ENCODE measurements at regions not wholly inside any gene's neighbourhood (a gene's known extent, or its start where the extent isn't known, plus 50 kb on each side); places are given as distances from the start of the nearest gene placed in this dataset.

DNA sequence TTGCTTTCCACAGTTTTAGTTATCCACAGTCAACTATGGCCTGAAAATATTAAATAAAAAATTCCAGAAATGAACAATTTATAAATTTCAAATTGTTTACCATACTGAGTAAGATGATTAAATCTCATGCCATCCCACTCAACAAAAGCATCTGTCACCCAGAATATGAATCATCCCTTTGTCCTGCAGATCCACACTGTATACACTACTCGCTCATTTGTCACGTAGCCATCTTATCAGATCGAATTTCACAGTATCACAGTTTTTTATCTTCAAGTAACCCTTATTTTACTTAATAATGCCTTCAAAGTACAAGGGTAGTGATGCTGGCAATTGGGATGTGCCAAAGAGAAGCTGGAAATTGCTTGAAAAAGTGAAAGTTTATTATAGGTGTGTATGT is 291.8 kb upstream of the LRATD1 start:
- no peaks in the 10 kb centered on the region for H3K4me1 ChIP-seq (ENCODE audit: control insufficient read depth in 2 of 2, insufficient read depth in 2 of 2, low read length in 2 of 2)
- H3K27ac Mint-ChIP-seq = no peak overlapping the region
- H4K20me1 ChIP-seq (ENCODE audit: control insufficient read depth, insufficient read depth, low read length, poor library complexity, severe bottlenecking) = no peaks in the 10 kb centered on the region
- no peak for ATAC-seq (ENCODE audit: low read depth)
- no peak overlapping the region for H3K4me2 ChIP-seq (replicated peaks; ENCODE audit: low read depth, low read length, poor library complexity, severe bottlenecking)
- no peak overlapping the region for H3K4me3 Mint-ChIP-seq
- no peak overlapping the region for H2AFZ ChIP-seq (ENCODE audit: insufficient read depth, low read depth, low read length, poor library complexity, severe bottlenecking)
- POLR2A ChIA-PET = no interaction called here
- no peak overlapping the region for H3K4me3 ChIP-seq (ENCODE audit: control extremely low read depth in 1 of 5, extremely low read depth in 1 of 5, insufficient read depth in 1 of 5, low read depth in 2 of 5, low read length in 4 of 5)
- no peaks in the 10 kb centered on the region for H3K36me3 ChIP-seq (replicated peaks in 1 of 2; ENCODE audit: control extremely low read depth in 1 of 2, control insufficient read depth in 1 of 2, extremely low read depth in 1 of 2, insufficient read depth in 2 of 2, low read length in 1 of 2)
- CTCF ChIA-PET = no interaction called here
- H3K9me3 ChIP-seq (ENCODE audit: control extremely low read depth in 1 of 3, control insufficient read depth in 2 of 3, insufficient read depth in 1 of 3, low read length in 2 of 3) = peaks cover 0 to 15% (median 0%) of the 10 kb centered on the region in 3 donors
- no peak for DNase-seq
- H3K4me1 Mint-ChIP-seq = no peaks in the 10 kb centered on the region
- H3K9ac ChIP-seq (ENCODE audit: low read length) = no peak overlapping the region
- H3K79me2 ChIP-seq (ENCODE audit: control insufficient read depth, insufficient read depth, low read length) = no peaks in the 10 kb centered on the region
- intact Hi-C loops (cut with micrococcal nuclease) = no loop called here
- no peaks in the 10 kb centered on the region for H3K27me3 Mint-ChIP-seq
- TF ChIP-seq EZH2 (IDR thresholded peaks at IDR 0.05; ENCODE audit: borderline replicate concordance, insufficient read depth, low read depth, low read length, poor library complexity, severe bottlenecking) = no peak
- TF ChIP-seq, protein P1, sequence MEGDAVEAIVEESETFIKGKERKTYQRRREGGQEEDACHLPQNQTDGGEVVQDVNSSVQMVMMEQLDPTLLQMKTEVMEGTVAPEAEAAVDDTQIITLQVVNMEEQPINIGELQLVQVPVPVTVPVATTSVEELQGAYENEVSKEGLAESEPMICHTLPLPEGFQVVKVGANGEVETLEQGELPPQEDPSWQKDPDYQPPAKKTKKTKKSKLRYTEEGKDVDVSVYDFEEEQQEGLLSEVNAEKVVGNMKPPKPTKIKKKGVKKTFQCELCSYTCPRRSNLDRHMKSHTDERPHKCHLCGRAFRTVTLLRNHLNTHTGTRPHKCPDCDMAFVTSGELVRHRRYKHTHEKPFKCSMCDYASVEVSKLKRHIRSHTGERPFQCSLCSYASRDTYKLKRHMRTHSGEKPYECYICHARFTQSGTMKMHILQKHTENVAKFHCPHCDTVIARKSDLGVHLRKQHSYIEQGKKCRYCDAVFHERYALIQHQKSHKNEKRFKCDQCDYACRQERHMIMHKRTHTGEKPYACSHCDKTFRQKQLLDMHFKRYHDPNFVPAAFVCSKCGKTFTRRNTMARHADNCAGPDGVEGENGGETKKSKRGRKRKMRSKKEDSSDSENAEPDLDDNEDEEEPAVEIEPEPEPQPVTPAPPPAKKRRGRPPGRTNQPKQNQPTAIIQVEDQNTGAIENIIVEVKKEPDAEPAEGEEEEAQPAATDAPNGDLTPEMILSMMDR (IDR thresholded peaks at IDR 0.05) = no peak
- 100% methylated on average over 2 of the region's 3 CpGs for WGBS (ENCODE audit: insufficient coverage)
- H3K27me3 ChIP-seq (replicated peaks in 1 of 4; ENCODE audit: control extremely low read depth in 1 of 4, control insufficient read depth in 3 of 4, insufficient read depth in 4 of 4, low read length in 3 of 4) = no peaks in the 10 kb centered on the region
- H3K9me3 Mint-ChIP-seq (ENCODE audit: insufficient read depth) = no peaks in the 10 kb centered on the region
- no peak overlapping the region for H3K27ac ChIP-seq (ENCODE audit: low read length in 2 of 2)

DNA sequence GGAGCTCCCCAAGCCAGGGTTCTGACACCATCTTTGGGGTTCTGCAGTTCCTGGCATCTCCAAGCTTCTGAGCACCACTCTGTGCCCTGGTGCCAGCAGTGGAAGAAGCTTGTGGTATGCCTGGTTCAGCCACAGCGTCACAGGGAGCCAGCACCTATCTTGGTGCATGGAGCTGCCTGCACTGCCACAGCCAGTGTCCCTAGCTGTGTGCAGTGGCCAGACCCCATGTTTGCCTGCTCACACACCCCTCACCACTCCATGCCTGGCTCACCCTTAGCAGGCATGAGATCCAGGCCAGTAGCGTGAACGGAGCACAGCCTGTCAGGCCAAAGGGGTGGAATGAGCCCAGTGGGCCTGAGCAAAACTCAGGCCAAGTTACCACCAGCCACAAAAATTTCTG is 290.2 kb upstream of the LRATD1 start:
- TF ChIP-seq EZH2 (IDR thresholded peaks at IDR 0.05; ENCODE audit: borderline replicate concordance, insufficient read depth, low read depth, low read length, poor library complexity, severe bottlenecking) = no peak
- TF ChIP-seq, protein P1 (IDR thresholded peaks at IDR 0.05) = no peak
- no peaks in the 10 kb centered on the region for H3K79me2 ChIP-seq (ENCODE audit: control insufficient read depth, insufficient read depth, low read length)
- ChIA-PET CTCF (no interaction called here), POLR2A (no interaction called here)
- ATAC-seq (ENCODE audit: low read depth) (no peak), DNase-seq (no peak)
- H3K9ac ChIP-seq (ENCODE audit: low read length) = no peak overlapping the region
- H3K4me2 ChIP-seq (replicated peaks; ENCODE audit: low read depth, low read length, poor library complexity, severe bottlenecking) = no peak overlapping the region
- intact Hi-C loops (cut with micrococcal nuclease) = no loop called here
- H3K27ac ChIP-seq (ENCODE audit: low read length in 2 of 2) = no peak overlapping the region
- H3K36me3 ChIP-seq (replicated peaks in 1 of 2; ENCODE audit: control extremely low read depth in 1 of 2, control insufficient read depth in 1 of 2, extremely low read depth in 1 of 2, insufficient read depth in 2 of 2, low read length in 1 of 2) = no peaks in the 10 kb centered on the region
- Mint-ChIP-seq H3K9me3 (ENCODE audit: insufficient read depth) (no peaks in the 10 kb centered on the region), H3K4me3 (no peak overlapping the region), H3K27me3 (no peaks in the 10 kb centered on the region), H3K27ac (no peak overlapping the region), H3K4me1 (no peaks in the 10 kb centered on the region)
- peaks cover 0 to 15% (median 0%) of the 10 kb centered on the region in 3 donors for H3K9me3 ChIP-seq (ENCODE audit: control extremely low read depth in 1 of 3, control insufficient read depth in 2 of 3, insufficient read depth in 1 of 3, low read length in 2 of 3)
- no peak overlapping the region for H2AFZ ChIP-seq (ENCODE audit: insufficient read depth, low read depth, low read length, poor library complexity, severe bottlenecking)
- no peaks in the 10 kb centered on the region for H4K20me1 ChIP-seq (ENCODE audit: control insufficient read depth, insufficient read depth, low read length, poor library complexity, severe bottlenecking)
- H3K4me1 ChIP-seq (ENCODE audit: control insufficient read depth in 2 of 2, insufficient read depth in 2 of 2, low read length in 2 of 2) = no peaks in the 10 kb centered on the region
- no peaks in the 10 kb centered on the region for H3K27me3 ChIP-seq (replicated peaks in 1 of 4; ENCODE audit: control extremely low read depth in 1 of 4, control insufficient read depth in 3 of 4, insufficient read depth in 4 of 4, low read length in 3 of 4)
- 98% methylated on average over 3 of the region's 3 CpGs for WGBS (ENCODE audit: insufficient coverage)
- H3K4me3 ChIP-seq (ENCODE audit: control extremely low read depth in 1 of 5, extremely low read depth in 1 of 5, insufficient read depth in 1 of 5, low read depth in 2 of 5, low read length in 4 of 5) = no peak overlapping the region

Data from B cell (primary cell).